Naive thymus-derived CD8-positive, alpha-beta T cell (primary cell): ENCODE measurements at regions not wholly inside any gene's neighbourhood (a gene's known extent, or its start where the extent isn't known, plus 50 kb on each side); places are given as distances from the start of the nearest gene placed in this dataset.

Source experiments
- ATAC-seq, 2 donors: fragments of 150-1000 bp; cut with Tn5 transposase in 1 of 2; sonication (Bioruptor Pico), chemical (Tn5 transposase) in 1 of 2; 1 replicate in 1 of 2; 2 replicates in 1 of 2; pipeline ENCODE4 v1.10.0; 2021; ENCODE audit warnings: mild to moderate bottlenecking in 2 of 2, moderate library complexity in 2 of 2
- POLR2A ChIA-PET: fragments of 350-600 bp; sonication (Branson Sonifier 250); formaldehyde crosslinking; loops from one replicate; lab custom pipeline; 2021; ENCODE audit warnings: antibody characterized with exemption; lab: Charles Lee
- DNase-seq, 10 donors: peaks; one replicate each; pipeline versions ENCODE4 v3.0.0 to v3.0.0-alpha.2; 2020 to 2022
- H3K27ac Mint-ChIP-seq, 10 donors: one replicate each; pipeline ENCODE4 v1.8.0; 2020 to 2022; ENCODE audit warnings: mild to moderate bottlenecking in 10 of 10, mixed read lengths in 10 of 10, moderate library complexity in 4 of 10, inconsistent platforms in 1 of 10
- H3K27me3 Mint-ChIP-seq, 5 donors: one replicate each; pipeline ENCODE4 v1.8.0; 2021 to 2022; ENCODE audit warnings: mixed read lengths in 5 of 5
- H3K36me3 Mint-ChIP-seq, 3 donors: one replicate each; pipeline ENCODE4 v1.8.0; 2020 to 2022; ENCODE audit warnings: mixed read lengths in 3 of 3, mild to moderate bottlenecking in 2 of 3, inconsistent platforms in 1 of 3
- H3K4me1 Mint-ChIP-seq, 4 donors: one replicate each; pipeline ENCODE4 v1.8.0; 2021 to 2022; ENCODE audit warnings: mixed read lengths in 4 of 4
- H3K4me3 Mint-ChIP-seq, 10 donors: one replicate each; pipeline ENCODE4 v1.8.0; 2020 to 2022; ENCODE audit warnings: mild to moderate bottlenecking in 10 of 10, mixed read lengths in 10 of 10, moderate library complexity in 6 of 10, inconsistent platforms in 1 of 10
- H3K9me3 Mint-ChIP-seq, 9 donors: one replicate each; pipeline ENCODE4 v1.8.0; 2020 to 2022; ENCODE audit warnings: mixed read lengths in 9 of 9, mild to moderate bottlenecking in 3 of 9, inconsistent platforms in 1 of 9, moderate library complexity in 1 of 9

DNA sequence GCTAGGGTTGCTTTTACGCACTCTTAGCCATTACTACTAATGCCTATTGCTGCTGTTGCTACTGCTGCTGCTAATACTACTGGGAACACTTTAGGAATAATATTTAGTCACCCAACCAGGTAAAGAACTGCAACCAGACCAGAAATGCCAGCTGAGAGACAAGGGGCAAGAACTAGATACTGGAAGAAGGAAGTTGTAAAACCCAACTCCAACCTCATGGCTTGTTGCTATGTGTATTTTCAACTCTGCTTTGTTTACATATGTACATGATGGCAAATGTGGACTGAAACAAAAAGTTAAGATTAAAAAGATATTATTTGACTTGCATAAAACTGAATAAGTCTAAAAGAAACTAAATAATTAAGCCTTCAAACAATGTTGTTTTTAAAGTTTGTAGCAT is 177.7 kb downstream of the GNAT3 start:
- POLR2A ChIA-PET = no interaction called here
- DNase-seq = no peak
- H3K9me3 Mint-ChIP-seq = peaks cover 0 to 4% (median 0%) of the 10 kb centered on the region in 9 donors
- H3K27ac Mint-ChIP-seq = no peak overlapping the region
- no peak overlapping the region for H3K4me3 Mint-ChIP-seq
- H3K4me1 Mint-ChIP-seq = no peaks in the 10 kb centered on the region
- no peaks in the 10 kb centered on the region for H3K36me3 Mint-ChIP-seq
- peaks cover 0 to 7% (median 0%) of the 10 kb centered on the region in 5 donors for H3K27me3 Mint-ChIP-seq
- no peak for ATAC-seq

DNA sequence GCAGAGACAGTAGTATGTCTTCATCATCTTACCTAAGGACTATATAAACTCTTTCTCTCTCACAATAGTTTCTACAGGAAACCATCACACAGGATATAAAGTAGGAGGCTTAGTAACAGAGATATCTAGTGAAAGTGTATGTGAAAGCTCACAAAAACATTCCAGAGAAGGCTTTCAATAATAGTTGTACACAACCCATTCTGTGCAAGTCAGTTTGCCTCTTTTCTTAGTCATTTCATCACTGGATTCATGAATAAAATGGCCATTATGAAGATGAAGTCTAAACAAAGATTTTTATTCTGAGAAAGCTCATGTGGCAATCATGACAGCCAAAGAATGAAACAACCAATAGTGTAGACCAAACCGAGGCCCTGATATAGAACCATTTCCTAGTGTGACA is 178.8 kb downstream of the GNAT3 start:
- no peak overlapping the region for H3K4me3 Mint-ChIP-seq
- POLR2A ChIA-PET = no interaction called here
- ATAC-seq = no peak
- peaks cover 0 to 5% (median 0%) of the 10 kb centered on the region in 5 donors for H3K27me3 Mint-ChIP-seq
- no peak overlapping the region for H3K27ac Mint-ChIP-seq
- no peak for DNase-seq
- peaks cover 0 to 6% (median 0%) of the 10 kb centered on the region in 9 donors for H3K9me3 Mint-ChIP-seq
- no peaks in the 10 kb centered on the region for H3K4me1 Mint-ChIP-seq
- H3K36me3 Mint-ChIP-seq = no peaks in the 10 kb centered on the region

DNA sequence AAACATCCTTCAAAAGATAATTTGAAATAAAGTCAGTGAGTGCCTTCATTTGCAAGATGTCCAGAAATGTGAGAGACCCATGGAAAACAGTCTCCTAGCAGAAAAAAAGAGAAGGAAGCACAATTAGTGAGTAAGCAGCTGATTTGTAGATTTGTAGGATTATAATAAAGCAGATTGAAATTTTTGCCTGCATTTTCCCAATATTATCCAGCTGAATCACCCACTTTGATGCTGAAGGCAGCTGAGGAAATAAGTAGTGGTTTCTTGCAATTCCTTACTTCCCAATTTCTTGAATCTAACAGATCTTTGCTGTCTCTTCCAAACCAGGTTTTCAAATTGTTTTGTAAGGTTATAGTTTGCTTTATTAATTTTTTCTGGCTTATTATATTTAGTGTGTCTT is 181.4 kb downstream of the GNAT3 start:
- Mint-ChIP-seq H3K27ac (no peak overlapping the region), H3K4me1 (no peaks in the 10 kb centered on the region), H3K9me3 (peaks cover 0 to 9% (median 0%) of the 10 kb centered on the region in 9 donors), H3K27me3 (peaks cover 0 to 8% (median 2%) of the 10 kb centered on the region in 5 donors), H3K4me3 (no peak overlapping the region), H3K36me3 (no peaks in the 10 kb centered on the region)
- no peak for DNase-seq
- POLR2A ChIA-PET = no interaction called here
- no peak for ATAC-seq

DNA sequence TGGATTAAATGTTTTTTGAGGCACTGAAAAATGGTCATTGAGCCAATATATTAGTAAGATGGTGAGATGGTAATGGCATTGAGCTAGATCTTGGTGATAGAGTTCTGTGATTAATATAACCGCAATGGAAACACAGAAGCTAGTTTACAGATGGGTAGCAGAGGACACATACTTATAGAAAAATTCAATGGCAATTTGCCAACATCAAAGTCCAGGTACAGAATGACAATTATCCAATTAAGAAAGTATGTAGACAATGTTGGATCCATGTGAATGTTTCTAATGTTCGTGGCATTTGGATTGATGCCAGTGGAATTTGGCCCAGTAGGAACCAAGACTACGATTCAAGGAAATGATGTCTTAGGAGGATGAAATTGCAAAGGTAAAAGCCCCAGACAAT is 187.8 kb downstream of the GNAT3 start:
- peaks cover 0 to 8% (median 2%) of the 10 kb centered on the region in 5 donors for H3K27me3 Mint-ChIP-seq
- no peak for DNase-seq
- no peaks in the 10 kb centered on the region for H3K36me3 Mint-ChIP-seq
- peaks cover 0 to 7% (median 0%) of the 10 kb centered on the region in 9 donors for H3K9me3 Mint-ChIP-seq
- no peak for ATAC-seq
- H3K27ac Mint-ChIP-seq = no peak overlapping the region
- no peaks in the 10 kb centered on the region for H3K4me1 Mint-ChIP-seq
- POLR2A ChIA-PET = no interaction called here
- H3K4me3 Mint-ChIP-seq = no peak overlapping the region

GRCh38 chr7:80319461-80319860 is 184.8 kb downstream of the GNAI1 start:
- H3K9me3 Mint-ChIP-seq = no peaks in the 10 kb centered on the region
- POLR2A ChIA-PET = no interaction called here
- no peak overlapping the region for H3K27ac Mint-ChIP-seq
- no peak overlapping the region for H3K4me3 Mint-ChIP-seq
- no peak for ATAC-seq
- no peaks in the 10 kb centered on the region for H3K36me3 Mint-ChIP-seq
- H3K27me3 Mint-ChIP-seq = peaks cover 0 to 9% (median 0%) of the 10 kb centered on the region in 5 donors
- DNase-seq = no peak
- H3K4me1 Mint-ChIP-seq = no peaks in the 10 kb centered on the region

GRCh38 chr7:80318081-80318480 is 183.4 kb downstream of the GNAI1 start:
- Mint-ChIP-seq H3K27ac (no peak overlapping the region), H3K4me1 (no peaks in the 10 kb centered on the region), H3K27me3 (peaks cover 0 to 9% (median 0%) of the 10 kb centered on the region in 5 donors), H3K4me3 (no peak overlapping the region), H3K36me3 (no peaks in the 10 kb centered on the region), H3K9me3 (no peaks in the 10 kb centered on the region)
- POLR2A ChIA-PET = no interaction called here
- ATAC-seq (no peak), DNase-seq (no peak)

GRCh38 chr7:80316811-80317210 is 182.2 kb downstream of the GNAI1 start:
- peaks cover 0 to 5% (median 1%) of the 10 kb centered on the region in 4 donors for H3K4me1 Mint-ChIP-seq
- H3K27ac Mint-ChIP-seq = no peak overlapping the region
- peaks cover 0 to 9% (median 0%) of the 10 kb centered on the region in 5 donors for H3K27me3 Mint-ChIP-seq
- H3K36me3 Mint-ChIP-seq = no peaks in the 10 kb centered on the region
- no peak overlapping the region for H3K4me3 Mint-ChIP-seq
- POLR2A ChIA-PET = no interaction called here
- no peaks in the 10 kb centered on the region for H3K9me3 Mint-ChIP-seq
- ATAC-seq = no peak
- no peak for DNase-seq

GRCh38 chr7:80313716-80314115 is 179.1 kb downstream of the GNAI1 start:
- DNase-seq = no peak
- POLR2A ChIA-PET = no interaction called here
- Mint-ChIP-seq H3K4me1 (peaks cover 5 to 19% (median 16%) of the 10 kb centered on the region in 4 donors), H3K4me3 (no peak overlapping the region), H3K9me3 (peaks cover 0 to 3% (median 0%) of the 10 kb centered on the region in 9 donors), H3K27ac (no peak overlapping the region), H3K27me3 (peaks cover 0 to 9% (median 0%) of the 10 kb centered on the region in 5 donors), H3K36me3 (no peaks in the 10 kb centered on the region)
- ATAC-seq = no peak

GRCh38 chr7:80313067-80313626 is 178.5 kb downstream of the GNAI1 start:
- DNase-seq (no peak), ATAC-seq (no peak)
- Mint-ChIP-seq H3K9me3 (peaks cover 0 to 3% (median 0%) of the 10 kb centered on the region in 9 donors), H3K36me3 (no peaks in the 10 kb centered on the region), H3K27me3 (peaks cover 0 to 9% (median 0%) of the 10 kb centered on the region in 5 donors), H3K4me3 (no peak overlapping the region), H3K4me1 (peaks cover 5 to 19% (median 16%) of the 10 kb centered on the region in 4 donors), H3K27ac (peak overlapping the region in 1 of 10 donors; percentile 47)
- POLR2A ChIA-PET = no interaction called here

- H3K36me3 Mint-ChIP-seq = no peaks in the 10 kb centered on the region
- H3K4me1 Mint-ChIP-seq = peaks cover 5 to 19% (median 16%) of the 10 kb centered on the region in 4 donors
- H3K9me3 Mint-ChIP-seq = peaks cover 0 to 3% (median 0%) of the 10 kb centered on the region in 9 donors
- POLR2A ChIA-PET = no interaction called here
- peak overlapping the region in 6 of 10 donors; percentile 11 to 62 (median 52) for H3K4me3 Mint-ChIP-seq
- peaks cover 0 to 5% (median 0%) of the 10 kb centered on the region in 5 donors for H3K27me3 Mint-ChIP-seq
- ATAC-seq = peak; percentile 94 to 96
- DNase-seq = peak in 7 of 10 donors; percentile 5 to 61 (median 29)
- H3K27ac Mint-ChIP-seq = peak overlapping the region in 7 of 10 donors; percentile 6 to 88 (median 27)
Observed at GRCh38 chr7:80312139-80312661, 177.6 kb downstream of the GNAI1 start.

DNA sequence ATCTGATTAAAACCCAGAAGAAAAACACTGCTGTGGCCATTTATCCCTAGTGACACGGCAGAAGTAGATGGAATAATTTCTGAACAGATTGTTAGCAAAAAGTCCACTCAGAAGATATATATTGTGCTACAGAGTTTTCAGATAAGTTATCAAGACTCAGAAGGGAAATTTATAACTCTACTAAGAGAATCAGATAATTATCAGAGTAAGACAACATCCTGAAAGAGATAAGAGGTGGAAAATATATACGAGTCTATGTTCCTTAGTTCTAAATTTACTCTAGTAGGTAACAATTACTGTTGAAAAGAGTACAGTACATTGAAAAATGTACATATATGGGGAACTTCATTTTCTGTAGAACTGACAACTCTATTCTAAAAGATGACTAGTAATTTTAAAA is 176.7 kb downstream of the GNAI1 start:
- Mint-ChIP-seq H3K4me3 (no peak overlapping the region), H3K4me1 (peaks cover 5 to 19% (median 16%) of the 10 kb centered on the region in 4 donors), H3K9me3 (peaks cover 0 to 3% (median 0%) of the 10 kb centered on the region in 9 donors), H3K27me3 (peaks cover 0 to 5% (median 0%) of the 10 kb centered on the region in 5 donors), H3K27ac (peak overlapping the region in 3 of 10 donors; percentile 13 to 68 (median 40)), H3K36me3 (no peaks in the 10 kb centered on the region)
- ATAC-seq (no peak), DNase-seq (no peak)
- POLR2A ChIA-PET = no interaction called here

DNA sequence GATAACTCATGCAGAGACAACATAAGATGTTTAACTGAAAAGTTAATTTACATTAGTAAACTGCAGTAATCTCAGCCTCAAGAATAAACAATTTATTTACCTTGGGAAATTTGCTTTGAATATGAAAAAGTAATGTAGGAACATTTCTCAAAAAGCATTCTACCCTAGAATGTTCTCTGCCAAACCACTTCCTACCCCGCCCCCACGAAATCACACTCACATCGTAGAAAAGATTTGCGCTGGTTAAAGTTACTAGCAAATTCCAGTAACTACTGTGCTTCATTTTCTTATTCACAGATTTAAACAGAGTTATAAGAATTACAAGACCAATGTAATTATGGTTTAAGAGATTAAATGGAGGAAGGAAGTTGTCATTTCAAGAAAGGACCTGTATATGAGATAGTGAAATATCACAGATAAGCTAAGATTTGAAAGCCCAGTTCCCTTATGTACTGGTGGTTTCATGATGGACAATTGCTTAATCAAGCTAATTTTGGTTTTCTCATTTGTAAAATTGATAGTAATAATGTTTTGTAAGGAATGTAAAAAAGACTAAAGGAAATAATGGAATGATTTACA is 175.4 kb downstream of the GNAI1 start:
- peak in 2 of 10 donors; percentile 21 to 32 for DNase-seq
- H3K36me3 Mint-ChIP-seq = no peaks in the 10 kb centered on the region
- no peak for ATAC-seq
- H3K9me3 Mint-ChIP-seq = peaks cover 0 to 3% (median 0%) of the 10 kb centered on the region in 9 donors
- peak overlapping the region in 8 of 10 donors; percentile 3 to 61 (median 34) for H3K4me3 Mint-ChIP-seq
- POLR2A ChIA-PET = no interaction called here
- H3K4me1 Mint-ChIP-seq = peaks cover 5 to 19% (median 16%) of the 10 kb centered on the region in 4 donors
- peak overlapping the region in 6 of 10 donors; percentile 11 to 76 (median 50) for H3K27ac Mint-ChIP-seq
- H3K27me3 Mint-ChIP-seq = peaks cover 0 to 3% (median 0%) of the 10 kb centered on the region in 5 donors

DNA sequence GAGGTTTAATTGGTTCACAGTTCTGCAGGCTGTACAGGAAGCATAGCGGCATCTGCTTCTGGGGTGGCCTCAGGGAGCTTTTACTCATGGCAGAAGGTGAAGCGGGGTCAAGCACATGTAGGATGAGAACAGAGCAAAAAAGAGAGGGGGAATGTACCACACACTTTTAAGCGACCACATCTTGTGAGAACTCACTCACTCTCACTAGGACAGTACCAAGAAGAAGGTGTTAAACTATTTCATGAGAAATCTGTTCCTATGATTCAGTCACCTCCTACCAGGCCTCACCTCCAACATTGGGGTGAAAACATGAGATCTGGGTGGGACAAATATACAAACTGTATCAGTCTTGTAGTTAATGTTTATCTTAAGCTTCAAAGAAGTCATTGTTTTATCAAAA is 174.7 kb downstream of the GNAI1 start:
- H3K9me3 Mint-ChIP-seq = peaks cover 0 to 4% (median 0%) of the 10 kb centered on the region in 9 donors
- peak overlapping the region in 1 of 10 donors; percentile 81 for H3K27ac Mint-ChIP-seq
- H3K4me1 Mint-ChIP-seq = peaks cover 5 to 19% (median 16%) of the 10 kb centered on the region in 4 donors
- H3K36me3 Mint-ChIP-seq = no peaks in the 10 kb centered on the region
- H3K27me3 Mint-ChIP-seq = peaks cover 0 to 3% (median 0%) of the 10 kb centered on the region in 5 donors
- no peak overlapping the region for H3K4me3 Mint-ChIP-seq
- DNase-seq (no peak), ATAC-seq (no peak)
- POLR2A ChIA-PET = no interaction called here
